ENCODE measurements at regions not wholly inside any gene's neighbourhood (a gene's known extent, or its start where the extent isn't known, plus 50 kb on each side); places are given as distances from the start of the nearest gene placed in this dataset.

DNA sequence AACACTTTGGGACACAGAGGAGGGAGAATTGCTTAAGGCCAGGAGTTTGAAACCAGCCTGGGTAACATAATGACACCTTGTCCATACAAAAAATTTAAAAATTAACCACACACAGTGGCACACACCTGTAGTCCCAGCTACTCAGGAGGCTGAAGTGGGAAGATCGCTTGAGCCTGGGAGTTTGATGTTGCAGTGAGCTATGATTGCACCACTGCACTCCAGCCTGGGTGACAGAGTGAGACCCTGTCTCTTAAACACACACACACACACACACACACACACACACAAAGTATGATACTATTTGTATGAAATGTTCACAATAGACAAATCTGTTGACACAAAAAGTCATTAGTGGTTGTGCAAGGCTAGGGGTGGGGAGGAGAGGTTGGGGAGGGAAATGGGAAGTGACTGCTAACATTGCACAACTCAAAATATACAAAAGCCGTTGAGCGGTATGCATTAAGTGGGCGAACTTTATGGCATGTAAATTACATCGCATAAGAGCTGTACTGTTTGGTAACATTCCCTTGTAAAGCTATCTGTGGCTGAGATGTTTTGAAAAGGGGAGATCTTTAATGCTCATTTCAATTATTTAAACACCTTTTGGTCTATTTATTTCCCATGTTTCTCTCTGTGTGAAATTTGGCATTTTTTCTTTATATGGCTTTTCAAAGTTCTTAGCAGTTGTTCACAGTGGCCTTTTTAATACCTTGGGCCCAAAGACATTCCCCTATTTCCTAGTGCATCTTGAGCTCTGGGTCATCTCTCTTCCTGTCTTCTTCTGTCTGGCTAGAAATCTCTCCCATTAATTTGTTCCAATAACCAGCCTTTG, 58.9 kb upstream of the ZNF516 start:
- TF ChIP-seq, protein P1, sequence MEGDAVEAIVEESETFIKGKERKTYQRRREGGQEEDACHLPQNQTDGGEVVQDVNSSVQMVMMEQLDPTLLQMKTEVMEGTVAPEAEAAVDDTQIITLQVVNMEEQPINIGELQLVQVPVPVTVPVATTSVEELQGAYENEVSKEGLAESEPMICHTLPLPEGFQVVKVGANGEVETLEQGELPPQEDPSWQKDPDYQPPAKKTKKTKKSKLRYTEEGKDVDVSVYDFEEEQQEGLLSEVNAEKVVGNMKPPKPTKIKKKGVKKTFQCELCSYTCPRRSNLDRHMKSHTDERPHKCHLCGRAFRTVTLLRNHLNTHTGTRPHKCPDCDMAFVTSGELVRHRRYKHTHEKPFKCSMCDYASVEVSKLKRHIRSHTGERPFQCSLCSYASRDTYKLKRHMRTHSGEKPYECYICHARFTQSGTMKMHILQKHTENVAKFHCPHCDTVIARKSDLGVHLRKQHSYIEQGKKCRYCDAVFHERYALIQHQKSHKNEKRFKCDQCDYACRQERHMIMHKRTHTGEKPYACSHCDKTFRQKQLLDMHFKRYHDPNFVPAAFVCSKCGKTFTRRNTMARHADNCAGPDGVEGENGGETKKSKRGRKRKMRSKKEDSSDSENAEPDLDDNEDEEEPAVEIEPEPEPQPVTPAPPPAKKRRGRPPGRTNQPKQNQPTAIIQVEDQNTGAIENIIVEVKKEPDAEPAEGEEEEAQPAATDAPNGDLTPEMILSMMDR (IDR thresholded peaks at IDR 0.05) = no peak
- no peak for TF ChIP-seq POLR2A (IDR thresholded peaks at IDR 0.05)

Data from Peyer's patch (tissue), 4 donors.